22Rv1 (cell line): ENCODE measurements at regions not wholly inside any gene's neighbourhood (a gene's known extent, or its start where the extent isn't known, plus 50 kb on each side); places are given as distances from the start of the nearest gene placed in this dataset.

Experiments
- CTCF ChIP-seq: fragments of 450-650 bp; IDR thresholded peaks from 2 replicates; pipeline ENCODE4 v1.5.1; 2017; ENCODE audit warnings: mild to moderate bottlenecking
- ZFX ChIP-seq: fragments of 450-650 bp; IDR thresholded peaks from 2 replicates; pipeline ENCODE4 v1.6.1; 2017; ENCODE audit warnings: antibody characterized with exemption, borderline replicate concordance

GRCh38 chr14:59096303-59096702 is 92.2 kb upstream of the DAAM1 start:
- TF ChIP-seq CTCF (no peak), ZFX (no peak)
